ENCODE measurements at regions not wholly inside any gene's neighbourhood (a gene's known extent, or its start where the extent isn't known, plus 50 kb on each side); places are given as distances from the start of the nearest gene placed in this dataset.
A peak's percentile ranks its signal among the peaks of the same experiment; 100 is the strongest.

DNA sequence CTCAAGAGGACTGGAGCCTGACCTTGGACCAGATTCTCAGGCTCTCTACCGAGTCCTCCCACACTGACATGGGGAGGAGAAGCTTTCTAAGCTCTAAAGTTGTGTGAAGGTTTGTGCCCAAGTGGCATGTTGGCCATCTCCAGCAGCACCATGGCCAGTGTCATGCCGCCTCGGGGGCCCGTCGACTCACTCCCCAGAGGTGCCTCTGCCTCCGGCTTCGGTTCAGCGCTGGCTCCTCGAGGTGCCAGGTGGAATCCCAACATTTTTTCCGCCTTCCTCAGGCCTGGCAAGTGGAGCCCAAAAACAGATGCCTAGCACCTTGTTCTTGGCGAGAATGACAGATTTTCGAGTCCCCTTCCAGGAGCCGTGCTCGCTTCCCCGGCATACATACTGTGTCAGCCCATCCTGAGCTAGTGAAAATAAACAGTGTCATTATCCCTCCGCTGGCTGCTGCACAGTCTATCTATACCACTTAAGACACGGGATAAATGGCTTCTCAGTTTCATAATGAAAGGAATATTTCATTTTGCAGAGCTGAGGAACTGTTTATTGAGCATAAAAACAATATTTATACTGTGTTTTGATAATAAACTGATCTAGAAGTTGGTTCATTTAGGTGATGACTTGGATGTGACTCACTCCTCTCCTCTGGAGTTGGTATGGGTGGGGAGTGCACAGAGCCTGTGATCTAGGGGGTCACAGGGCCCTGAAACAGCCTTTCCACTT is 328.5 kb upstream of the TLE3 start:
- DNase-seq (ENCODE audit: low read depth), result peak; percentile 50

DNA sequence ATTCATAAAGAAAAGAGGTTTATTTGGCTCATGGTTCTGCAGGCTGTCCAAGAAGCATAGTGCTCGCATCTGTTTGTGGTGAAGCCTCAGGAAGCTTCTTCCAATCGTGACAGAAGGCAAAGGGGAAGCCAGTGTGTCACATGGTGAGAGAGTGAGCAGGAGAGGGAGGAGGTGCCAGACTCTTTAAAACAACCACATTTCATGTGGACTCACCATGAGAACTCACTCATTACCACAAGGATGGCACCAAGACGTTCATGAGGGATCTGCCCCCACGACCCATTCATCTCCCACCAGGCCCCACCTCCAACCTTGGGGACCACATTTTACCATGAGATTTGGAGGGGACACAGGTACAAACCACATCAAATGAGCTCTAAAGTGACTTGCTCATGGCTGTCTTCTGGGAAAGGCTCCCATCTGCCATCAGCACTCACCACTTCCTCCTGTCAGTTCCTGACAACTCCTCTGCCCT is 327.3 kb upstream of the TLE3 start:
- DNase-seq (ENCODE audit: low read depth), result no peak

- no peak for DNase-seq (ENCODE audit: low read depth)
Measured at GRCh38 chr15:70423267-70423666, 325.6 kb upstream of the TLE3 start.

DNA sequence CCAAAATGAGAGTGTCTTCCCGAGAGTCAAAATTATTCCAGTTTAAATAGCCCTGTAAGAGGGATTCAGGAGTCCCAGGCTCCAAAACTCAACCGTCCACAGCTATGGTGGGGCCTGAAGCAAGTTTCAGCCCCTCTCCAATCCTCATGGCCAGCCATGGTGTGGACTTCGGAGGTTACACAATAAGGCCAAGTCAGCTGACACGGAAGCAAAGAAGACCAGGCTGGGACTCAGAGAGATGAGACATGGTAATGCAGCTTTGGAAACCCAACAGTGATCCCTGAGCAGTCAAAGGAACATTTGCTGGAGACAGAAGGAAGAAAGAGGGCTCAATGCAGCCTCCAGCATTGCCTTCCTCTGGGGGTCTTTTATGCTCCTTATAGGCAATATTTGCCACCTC is 324.6 kb upstream of the TLE3 start:
- no peak for DNase-seq (ENCODE audit: low read depth)

- DNase-seq (ENCODE audit: low read depth), result no peak
Measured at GRCh38 chr15:70420948-70421482, 323.3 kb upstream of the TLE3 start.

DNA sequence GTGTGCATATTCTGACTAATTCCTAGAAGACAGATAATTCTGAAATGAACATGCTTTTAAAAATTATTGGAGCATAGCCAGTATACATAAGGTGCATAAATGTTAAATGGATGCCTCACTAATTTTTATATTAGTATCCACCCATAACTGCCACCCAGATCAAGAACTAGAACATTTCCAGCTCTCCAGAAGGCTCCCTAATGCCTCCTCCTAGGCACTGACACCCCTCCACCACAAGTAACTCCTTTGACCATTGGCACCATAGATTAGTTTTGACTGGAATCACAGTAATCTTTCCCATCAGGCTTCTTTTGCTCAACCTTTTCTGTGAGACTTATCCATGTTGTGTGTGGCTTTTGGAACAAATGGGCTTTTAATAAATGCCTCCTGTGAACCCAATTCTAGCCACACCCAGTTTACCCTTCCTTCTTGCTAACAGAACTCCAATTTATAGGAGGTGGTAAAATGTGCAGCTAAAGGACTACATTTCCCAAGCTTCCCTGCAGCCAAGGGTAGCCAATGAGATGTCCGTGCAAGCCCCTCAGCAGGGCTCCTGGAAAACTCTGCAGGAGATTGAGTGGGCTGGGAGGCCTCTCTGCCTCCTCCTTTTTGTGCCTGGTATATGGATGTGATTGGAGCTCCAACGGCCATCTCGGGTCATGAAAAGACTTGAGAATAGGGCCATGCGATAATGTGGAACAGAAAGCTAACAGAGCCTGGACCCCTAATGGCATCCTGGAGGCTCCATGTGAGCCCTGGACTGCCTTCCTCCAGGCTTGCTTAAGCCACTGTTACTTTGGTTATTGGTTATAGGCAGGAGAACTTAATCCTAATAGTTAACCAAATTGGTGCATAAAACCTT is 322.6 kb upstream of the TLE3 start:
- DNase-seq (ENCODE audit: low read depth), result no peak

GRCh38 chr15:70418943-70419342 is 321.2 kb upstream of the TLE3 start:
- no peak for DNase-seq (ENCODE audit: low read depth)

DNA sequence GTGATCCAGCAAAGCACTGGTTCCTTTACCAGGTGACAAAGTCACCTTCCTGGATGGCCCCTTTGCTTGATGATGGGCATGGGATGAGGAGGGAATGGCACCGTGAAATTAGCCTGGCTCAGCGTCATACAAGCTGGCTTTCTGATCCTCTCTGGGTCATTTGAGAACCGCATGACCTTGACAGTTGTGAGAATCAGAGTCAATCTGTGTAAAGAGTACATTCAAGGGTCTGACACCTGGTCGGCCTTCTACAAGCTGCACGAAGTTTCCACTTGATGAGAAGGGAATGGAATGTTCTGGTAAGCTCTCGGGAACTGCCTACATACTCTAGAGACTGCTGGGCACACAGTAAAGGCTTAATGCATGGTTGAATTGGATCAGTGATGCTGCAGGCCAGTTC is 319.8 kb upstream of the TLE3 start:
- DNase-seq (ENCODE audit: low read depth), result no peak

GRCh38 chr15:70416829-70417228 is 319.1 kb upstream of the TLE3 start:
- DNase-seq (ENCODE audit: low read depth), result no peak

DNA sequence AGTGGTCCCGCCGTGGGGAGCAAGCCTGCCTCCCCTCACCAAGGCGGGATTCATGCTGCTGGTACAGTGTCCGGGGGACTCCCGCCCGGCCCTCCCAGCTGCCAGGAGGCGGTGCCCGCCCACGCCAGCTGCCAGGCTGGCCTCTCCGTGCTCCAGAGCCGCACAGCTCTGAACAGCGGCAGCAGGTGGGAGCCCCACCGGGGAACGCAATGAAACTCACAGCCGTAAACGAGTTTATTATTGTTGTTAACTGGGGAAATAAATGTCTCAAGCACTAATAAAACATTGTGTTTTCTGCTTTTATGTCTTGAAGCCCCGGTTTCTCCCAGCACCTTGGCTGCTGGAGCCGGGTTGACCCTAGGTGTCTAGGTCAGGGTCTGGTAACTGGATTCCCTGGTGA is 317.7 kb upstream of the TLE3 start:
- no peak for DNase-seq (ENCODE audit: low read depth)

DNA sequence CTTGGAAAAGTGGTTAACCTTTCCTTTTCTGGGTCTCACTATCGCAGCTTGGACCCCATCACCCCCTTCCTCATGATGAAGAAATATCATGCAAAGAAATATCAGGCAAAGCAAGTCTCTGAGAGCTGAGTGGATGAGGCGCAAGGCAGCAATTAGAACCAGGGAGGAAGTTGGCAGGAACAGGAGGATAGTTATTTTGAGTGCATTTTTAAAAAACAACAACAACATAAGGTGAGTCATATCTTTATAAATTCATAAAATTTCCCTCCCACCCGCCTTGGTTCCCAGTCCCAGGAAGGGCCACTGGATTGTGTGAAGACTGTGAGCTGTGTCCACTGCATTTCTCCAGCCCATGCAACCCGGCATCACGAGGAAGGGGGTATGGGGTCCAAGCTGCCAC is 316.9 kb upstream of the TLE3 start:
- no peak for DNase-seq (ENCODE audit: low read depth)

- no peak for DNase-seq (ENCODE audit: low read depth)
Measured at GRCh38 chr15:70412794-70413193, 315.1 kb upstream of the TLE3 start.

DNA sequence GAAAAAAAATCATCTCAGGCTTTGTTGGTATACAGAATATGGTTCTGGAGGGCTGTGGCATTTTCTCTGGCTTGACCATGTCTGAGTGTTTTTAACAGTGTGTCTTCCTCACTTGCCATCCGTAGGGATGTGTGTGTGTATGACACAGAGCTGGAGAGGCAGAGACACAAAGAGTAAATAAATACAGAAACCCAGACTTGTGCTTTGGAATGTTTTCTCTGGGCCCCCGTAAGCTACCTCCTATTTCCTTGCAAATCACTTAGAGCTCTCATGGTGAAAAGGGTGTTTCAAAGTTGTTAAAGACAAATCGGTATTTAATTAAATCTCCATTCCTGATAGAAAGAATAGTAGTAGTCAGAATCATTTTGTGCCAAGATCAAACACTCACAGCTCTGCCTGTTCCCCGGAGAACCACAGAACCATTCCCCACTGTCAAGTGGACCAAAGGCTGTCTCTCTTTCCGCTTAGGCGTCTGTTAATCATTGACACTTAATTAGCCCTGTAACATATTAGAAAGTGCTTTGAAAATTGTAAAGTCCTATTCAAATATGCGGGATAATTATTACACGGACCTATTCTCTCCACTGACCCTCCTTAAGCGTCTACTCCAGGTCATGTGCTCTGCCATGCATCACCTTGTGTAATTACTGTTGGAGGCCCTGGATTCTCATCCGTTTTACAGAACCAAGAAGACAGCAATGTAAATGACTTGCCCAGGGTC is 313.6 kb upstream of the TLE3 start:
- DNase-seq (ENCODE audit: low read depth), result no peak

DNA sequence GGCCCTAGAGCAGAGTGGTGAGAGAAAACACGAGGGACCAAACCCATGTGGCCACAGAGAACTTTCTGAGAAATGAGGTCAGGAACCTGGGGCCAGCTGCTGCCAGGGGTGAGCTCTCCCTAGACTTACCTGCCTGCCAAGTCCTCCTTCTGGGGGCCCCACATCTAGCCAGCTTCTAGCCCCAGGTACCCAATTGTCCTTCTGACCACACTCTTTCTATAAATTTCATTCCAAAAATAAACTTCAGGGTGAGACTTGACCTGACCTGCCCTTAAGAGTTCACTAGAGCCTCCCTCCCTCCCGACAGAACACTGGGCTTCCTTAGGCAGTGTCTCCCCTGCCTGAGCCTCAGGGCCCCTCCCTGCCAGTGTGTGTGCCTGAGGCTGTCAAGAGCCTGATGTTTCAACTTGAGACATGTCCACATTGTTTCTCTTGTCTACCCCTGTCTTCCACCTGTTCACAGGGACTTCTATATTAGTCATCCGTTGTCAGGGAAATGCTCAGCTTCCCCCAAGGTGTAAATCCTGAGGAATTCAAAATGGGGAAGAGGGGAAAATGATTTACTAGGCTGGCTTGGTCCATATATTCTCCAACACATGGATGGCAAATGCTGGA is 312.8 kb upstream of the TLE3 start:
- DNase-seq (ENCODE audit: low read depth), result no peak

GRCh38 chr15:70409388-70409787 is 311.7 kb upstream of the TLE3 start:
- no peak for DNase-seq (ENCODE audit: low read depth)

DNA sequence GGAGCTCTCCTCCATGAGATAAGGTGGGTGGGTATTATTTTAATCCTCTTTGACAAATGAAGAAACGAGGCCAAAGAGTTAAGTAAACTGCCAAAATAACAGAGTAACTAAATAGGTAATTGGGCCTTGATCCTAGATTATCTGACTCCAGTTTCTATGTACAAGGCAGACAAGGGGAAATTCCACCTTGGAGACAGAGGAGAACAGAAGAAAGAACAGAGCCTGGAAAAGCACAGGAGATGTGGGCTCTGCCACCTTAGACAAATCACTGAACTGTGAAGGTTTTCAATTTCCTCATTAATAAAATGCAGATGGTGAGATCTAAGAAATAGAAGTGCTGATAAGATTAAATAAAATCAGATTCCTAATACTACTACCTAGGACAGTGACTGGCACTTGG is 310.2 kb upstream of the TLE3 start:
- no peak for DNase-seq (ENCODE audit: low read depth)

- no peak for DNase-seq (ENCODE audit: low read depth)
Measured at GRCh38 chr15:70407336-70407670, 309.6 kb upstream of the TLE3 start.

GRCh38 chr15:70406617-70407335 is 309.1 kb upstream of the TLE3 start:
- DNase-seq (ENCODE audit: low read depth), result no peak

DNA sequence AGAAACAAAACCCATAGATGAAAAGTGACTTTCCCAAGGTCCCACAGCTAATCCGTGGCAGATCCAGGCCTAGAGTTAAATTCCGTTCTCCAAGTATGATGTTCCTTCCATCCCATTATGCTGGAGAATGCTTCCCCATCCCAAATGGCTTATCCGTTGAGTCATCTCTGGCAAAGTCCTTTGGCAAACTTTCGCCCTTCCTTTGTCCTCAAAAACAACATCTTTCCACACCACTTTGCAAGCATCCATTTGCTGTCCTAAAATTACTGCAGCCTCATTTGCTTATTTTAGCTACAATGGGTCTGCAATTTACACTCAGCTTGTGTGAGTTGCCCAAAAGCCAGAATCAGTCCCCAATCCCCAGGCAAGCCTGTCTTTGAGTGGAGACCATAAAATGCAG is 304.0 kb upstream of the TLE3 start:
- DNase-seq (ENCODE audit: low read depth), result no peak

DNA sequence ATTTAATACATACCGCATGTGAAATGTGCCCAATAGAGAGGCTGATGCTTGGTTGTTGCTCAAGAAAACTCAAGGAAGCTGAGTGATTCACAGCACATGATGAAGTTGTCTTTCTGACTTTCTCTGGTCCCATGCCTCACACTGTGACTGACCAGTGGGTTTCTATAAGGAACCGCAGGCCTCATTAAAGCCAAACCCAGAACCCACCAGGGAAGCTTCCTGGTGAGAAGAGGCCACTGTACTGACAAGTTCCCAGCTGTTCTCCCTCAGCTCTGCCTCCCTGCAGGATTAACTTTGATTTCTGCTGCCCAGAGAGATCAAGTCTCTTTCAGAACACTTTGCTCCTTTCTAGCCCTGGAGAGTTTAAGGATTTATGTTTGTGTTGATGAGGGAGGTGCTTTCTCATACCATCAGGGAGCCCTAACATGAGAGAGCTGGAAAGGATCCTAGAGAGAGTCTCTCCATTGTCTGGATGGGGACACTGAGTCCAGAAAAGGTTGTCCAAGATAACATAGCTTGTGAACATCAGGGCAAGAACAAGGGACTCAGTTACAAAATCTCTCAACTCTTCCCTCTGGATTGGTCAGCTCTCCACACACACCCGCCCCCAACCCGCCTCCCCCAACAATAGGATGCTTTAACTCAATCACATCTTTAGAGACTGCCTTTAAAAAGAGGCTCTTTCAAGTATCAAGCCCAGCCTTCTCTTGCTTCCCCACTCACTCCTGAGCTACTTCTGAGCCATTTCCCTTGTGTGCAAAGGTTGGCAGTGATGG is 303.2 kb upstream of the TLE3 start:
- DNase-seq (ENCODE audit: low read depth), result no peak

GRCh38 chr15:70399204-70399603 is 301.5 kb upstream of the TLE3 start:
- no peak for DNase-seq (ENCODE audit: low read depth)

Measured in ELR (cell line).